Hypothalamus (tissue), 51 donors: ENCODE measurements at regions not wholly inside any gene's neighbourhood (a gene's known extent, or its start where the extent isn't known, plus 50 kb on each side); places are given as distances from the start of the nearest gene placed in this dataset.

Experiments used
- DNase-seq, 51 donors: peaks; one replicate each; lab custom pipeline; 2025; lab: John Stamatoyannopoulos, UW

GRCh38 chr13:68076046-68076445 is 845.9 kb upstream of the PCDH9 start:
- no peak for DNase-seq

- no peak for DNase-seq
Observed at GRCh38 chr13:68066879-68067513, 836.9 kb upstream of the PCDH9 start.

- no peak for DNase-seq
Observed at GRCh38 chr13:68064001-68064770, 834.0 kb upstream of the PCDH9 start.

- DNase-seq, result no peak
Observed at GRCh38 chr13:68063181-68063580, 833.0 kb upstream of the PCDH9 start.

- no peak for DNase-seq
Observed at GRCh38 chr13:68057836-68058235, 827.7 kb upstream of the PCDH9 start.

GRCh38 chr13:68056816-68057710 is 826.9 kb upstream of the PCDH9 start:
- DNase-seq, result no peak

GRCh38 chr13:68051910-68052309 is 821.8 kb upstream of the PCDH9 start:
- no peak for DNase-seq

- DNase-seq, result no peak
Observed at GRCh38 chr13:68050761-68051160, 820.6 kb upstream of the PCDH9 start.

GRCh38 chr13:68048802-68049359 is 818.7 kb upstream of the PCDH9 start:
- no peak for DNase-seq

GRCh38 chr13:68047889-68048288 is 817.8 kb upstream of the PCDH9 start:
- no peak for DNase-seq

GRCh38 chr13:68046903-68047302 is 816.8 kb upstream of the PCDH9 start:
- DNase-seq, result no peak

GRCh38 chr13:68030152-68030809 is 800.1 kb upstream of the PCDH9 start:
- no peak for DNase-seq

- DNase-seq, result no peak
Observed at GRCh38 chr13:68028701-68029100, 798.6 kb upstream of the PCDH9 start.

- no peak for DNase-seq
Observed at GRCh38 chr13:68027306-68027705, 797.2 kb upstream of the PCDH9 start.

GRCh38 chr13:68026077-68026476 is 795.9 kb upstream of the PCDH9 start:
- no peak for DNase-seq

GRCh38 chr13:68025604-68026003 is 795.5 kb upstream of the PCDH9 start:
- DNase-seq, result no peak

- no peak for DNase-seq
Observed at GRCh38 chr13:68023838-68024581, 793.9 kb upstream of the PCDH9 start.

GRCh38 chr13:68019901-68020300 is 789.8 kb upstream of the PCDH9 start:
- no peak for DNase-seq

GRCh38 chr13:68009546-68009945 is 779.4 kb upstream of the PCDH9 start:
- DNase-seq, result no peak

GRCh38 chr13:68007576-68007975 is 777.4 kb upstream of the PCDH9 start:
- DNase-seq, result no peak
